ENCODE measurements at regions not wholly inside any gene's neighbourhood (a gene's known extent, or its start where the extent isn't known, plus 50 kb on each side); places are given as distances from the start of the nearest gene placed in this dataset.

DNA sequence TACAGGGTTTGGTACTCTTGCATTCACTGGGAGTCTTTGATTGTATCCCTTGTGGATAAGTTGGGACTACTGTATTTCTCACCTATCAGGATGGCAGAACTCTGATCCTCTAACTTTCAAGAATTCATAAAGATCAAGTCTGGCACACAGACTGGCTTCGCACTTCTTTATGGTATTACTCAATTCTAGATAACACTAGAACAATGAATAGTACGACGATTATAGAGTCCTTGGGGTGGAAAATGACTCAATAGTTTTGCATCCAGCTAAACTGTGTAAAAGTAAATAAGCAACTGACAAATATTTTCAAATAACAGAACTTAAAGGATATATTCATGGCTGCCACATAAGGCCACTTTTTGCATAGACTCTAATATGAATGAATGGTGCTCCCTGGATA is 103.4 kb upstream of the MEX3C start:
- Histone ChIP-seq H3K9ac (ENCODE audit: insufficient read length) (no peak overlapping the region), H3K9me3 (ENCODE audit: low read depth, low read length) (no peaks in the 10 kb centered on the region), H3K36me3 (ENCODE audit: insufficient read depth, low read length) (no peaks in the 10 kb centered on the region), H3K4me3 (no peak overlapping the region), H3K27ac (no peak overlapping the region)
- no peak for DNase-seq (ENCODE audit: low read depth, low spot score)
- TF ChIP-seq FOXP2 (optimal IDR thresholded peaks at IDR 0.05; ENCODE audit: control extremely low read depth, extremely low read length, insufficient read depth) (no peak), EZH2 (IDR thresholded peaks at IDR 0.05) (no peak), POLR2AphosphoS5 (IDR thresholded peaks at IDR 0.05; ENCODE audit: borderline replicate concordance, low read depth, low read length) (no peak)

GRCh38 chr18:51301376-51301775 is 103.9 kb upstream of the MEX3C start:
- DNase-seq (ENCODE audit: low read depth, low spot score): no peak
- TF ChIP-seq FOXP2 (optimal IDR thresholded peaks at IDR 0.05; ENCODE audit: control extremely low read depth, extremely low read length, insufficient read depth) (no peak), POLR2AphosphoS5 (IDR thresholded peaks at IDR 0.05; ENCODE audit: borderline replicate concordance, low read depth, low read length) (no peak), EZH2 (IDR thresholded peaks at IDR 0.05) (no peak)

DNA sequence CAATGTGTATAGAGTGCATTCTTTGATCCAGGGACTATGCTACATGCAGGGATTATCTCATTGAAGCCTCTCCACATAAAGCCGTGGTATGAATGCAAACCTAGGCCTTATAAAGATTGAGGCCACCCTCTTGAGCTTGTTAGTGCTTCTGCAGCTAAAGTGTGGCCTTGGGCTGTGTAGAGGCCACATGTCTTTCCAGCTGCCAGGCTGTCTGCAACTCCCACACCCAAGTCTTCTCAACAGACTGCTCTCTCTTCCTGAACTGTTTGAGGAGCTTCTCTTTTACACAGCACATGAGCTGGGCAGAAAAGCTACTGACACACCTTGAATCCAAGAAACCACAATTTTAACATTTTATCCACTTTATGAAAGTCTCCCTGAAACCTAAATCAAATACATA is 119.2 kb upstream of the MEX3C start:
- DNase-seq (ENCODE audit: low read depth, low spot score): no peak
- Histone ChIP-seq H3K9me3 (ENCODE audit: low read depth, low read length) (no peaks in the 10 kb centered on the region), H3K27ac (no peak overlapping the region), H3K9ac (ENCODE audit: insufficient read length) (no peak overlapping the region), H3K36me3 (ENCODE audit: insufficient read depth, low read length) (no peaks in the 10 kb centered on the region), H3K4me3 (no peak overlapping the region)
- TF ChIP-seq FOXP2 (optimal IDR thresholded peaks at IDR 0.05; ENCODE audit: control extremely low read depth, extremely low read length, insufficient read depth) (no peak), EZH2 (IDR thresholded peaks at IDR 0.05) (no peak), POLR2AphosphoS5 (IDR thresholded peaks at IDR 0.05; ENCODE audit: borderline replicate concordance, low read depth, low read length) (no peak)

More at GRCh38 chr18:51301376-51301775, 103.9 kb upstream of the MEX3C start:
- Histone ChIP-seq H3K9me3 (ENCODE audit: low read depth, low read length) (no peaks in the 10 kb centered on the region), H3K27ac (no peak overlapping the region), H3K9ac (ENCODE audit: insufficient read length) (no peak overlapping the region), H3K36me3 (ENCODE audit: insufficient read depth, low read length) (no peaks in the 10 kb centered on the region), H3K4me3 (no peak overlapping the region)

GRCh38 chr18:51321696-51322095 is 124.2 kb upstream of the MEX3C start:
- no peak for TF ChIP-seq FOXP2 (optimal IDR thresholded peaks at IDR 0.05; ENCODE audit: control extremely low read depth, extremely low read length, insufficient read depth)
- TF ChIP-seq EZH2 (IDR thresholded peaks at IDR 0.05): no peak
- no peak for TF ChIP-seq POLR2AphosphoS5 (IDR thresholded peaks at IDR 0.05; ENCODE audit: borderline replicate concordance, low read depth, low read length)
- Histone ChIP-seq H3K27ac (no peak overlapping the region), H3K9me3 (ENCODE audit: low read depth, low read length) (no peaks in the 10 kb centered on the region), H3K36me3 (ENCODE audit: insufficient read depth, low read length) (no peaks in the 10 kb centered on the region), H3K4me3 (no peak overlapping the region), H3K9ac (ENCODE audit: insufficient read length) (no peak overlapping the region)
- no peak for DNase-seq (ENCODE audit: low read depth, low spot score)

DNA sequence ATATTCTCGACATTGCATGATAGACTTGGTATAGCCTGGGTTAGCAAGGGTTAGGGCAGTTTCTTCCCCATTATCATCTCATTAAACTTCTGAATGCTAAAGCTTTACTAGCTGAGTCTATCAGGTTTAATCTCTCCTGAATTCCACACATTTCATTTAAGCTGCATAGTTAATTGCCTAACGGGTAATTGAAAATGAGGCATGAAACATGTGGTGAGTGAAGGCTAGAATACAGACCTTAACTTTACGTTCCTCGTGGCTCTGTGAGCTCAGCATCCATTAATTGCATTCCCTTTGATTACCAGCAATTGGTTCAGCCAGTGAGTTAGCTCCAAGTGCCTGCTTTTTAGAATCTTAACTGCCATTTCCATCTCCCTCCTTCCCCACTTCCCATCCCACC is 126.5 kb upstream of the MEX3C start:
- TF ChIP-seq POLR2AphosphoS5 (IDR thresholded peaks at IDR 0.05; ENCODE audit: borderline replicate concordance, low read depth, low read length): no peak
- no peak for TF ChIP-seq FOXP2 (optimal IDR thresholded peaks at IDR 0.05; ENCODE audit: control extremely low read depth, extremely low read length, insufficient read depth)
- no peak for TF ChIP-seq EZH2 (IDR thresholded peaks at IDR 0.05)
- Histone ChIP-seq H3K4me3 (no peak overlapping the region), H3K27ac (no peak overlapping the region), H3K9ac (ENCODE audit: insufficient read length) (no peak overlapping the region), H3K9me3 (ENCODE audit: low read depth, low read length) (no peaks in the 10 kb centered on the region), H3K36me3 (ENCODE audit: insufficient read depth, low read length) (no peaks in the 10 kb centered on the region)
- DNase-seq (ENCODE audit: low read depth, low spot score): no peak

DNA sequence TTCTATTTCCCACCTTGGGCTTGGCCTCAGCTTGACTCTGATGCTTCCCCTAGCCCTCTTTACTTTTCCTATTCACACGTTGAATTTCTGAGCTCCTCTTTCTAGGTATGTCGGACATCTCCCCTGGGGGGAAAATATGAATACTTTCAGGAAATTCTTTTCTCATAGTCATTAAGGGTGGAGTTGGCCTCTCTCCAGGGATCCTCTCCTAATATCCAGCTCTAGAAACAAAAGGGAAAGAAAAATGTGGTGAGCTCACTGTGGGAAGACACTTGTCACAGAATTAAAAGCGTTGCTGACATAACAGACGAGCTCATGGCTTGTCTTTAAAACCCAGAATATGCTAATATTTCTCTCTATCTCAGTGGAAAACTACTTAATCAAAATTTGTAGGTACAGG is 132.7 kb upstream of the MEX3C start:
- peak; percentile 89 for DNase-seq (ENCODE audit: low read depth, low spot score)

DNA sequence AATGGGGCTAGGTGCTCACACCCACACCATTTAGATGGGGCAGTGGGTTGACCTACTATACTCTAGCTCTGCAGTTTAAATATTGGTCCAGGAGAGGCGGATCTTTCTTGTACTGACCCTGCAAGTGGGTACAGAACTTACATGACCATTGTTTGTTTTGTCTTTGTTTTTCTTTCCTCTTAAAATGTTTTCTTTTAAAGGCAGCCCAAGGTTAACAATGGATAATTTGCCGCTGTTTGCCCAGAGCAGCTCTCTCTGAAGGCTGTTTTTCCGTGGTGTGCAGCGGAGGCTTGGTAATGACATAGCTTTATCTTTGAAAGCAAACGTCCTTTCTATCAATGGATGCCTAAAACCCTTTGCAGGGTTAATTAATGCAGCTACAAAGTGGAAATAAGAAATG is 133.3 kb upstream of the MEX3C start:
- no peak for DNase-seq (ENCODE audit: low read depth, low spot score)
- Histone ChIP-seq H3K27ac (no peak overlapping the region), H3K36me3 (ENCODE audit: insufficient read depth, low read length) (no peaks in the 10 kb centered on the region), H3K9ac (ENCODE audit: insufficient read length) (no peak overlapping the region), H3K4me3 (no peak overlapping the region), H3K9me3 (ENCODE audit: low read depth, low read length) (no peaks in the 10 kb centered on the region)
- no peak for TF ChIP-seq FOXP2 (optimal IDR thresholded peaks at IDR 0.05; ENCODE audit: control extremely low read depth, extremely low read length, insufficient read depth)
- TF ChIP-seq EZH2 (IDR thresholded peaks at IDR 0.05): no peak
- TF ChIP-seq POLR2AphosphoS5 (IDR thresholded peaks at IDR 0.05; ENCODE audit: borderline replicate concordance, low read depth, low read length): no peak

More for the DNA sequence above, 132.7 kb upstream of the MEX3C start:
- H3K4me3 ChIP-seq: no peak overlapping the region
- TF ChIP-seq EZH2 (IDR thresholded peaks at IDR 0.05) (no peak), FOXP2 (optimal IDR thresholded peaks at IDR 0.05; ENCODE audit: control extremely low read depth, extremely low read length, insufficient read depth) (no peak), POLR2AphosphoS5 (IDR thresholded peaks at IDR 0.05; ENCODE audit: borderline replicate concordance, low read depth, low read length) (no peak; the same call in 1 of the 2 replicates)
- no peaks in the 10 kb centered on the region for H3K36me3 ChIP-seq (ENCODE audit: insufficient read depth, low read length)
- no peaks in the 10 kb centered on the region for H3K9me3 ChIP-seq (ENCODE audit: low read depth, low read length)
- H3K9ac ChIP-seq (ENCODE audit: insufficient read length): no peak overlapping the region
- H3K27ac ChIP-seq: no peak overlapping the region

- no peak overlapping the region for H3K9ac ChIP-seq (ENCODE audit: insufficient read length)
- H3K4me3 ChIP-seq: no peak overlapping the region
- TF ChIP-seq EZH2 (IDR thresholded peaks at IDR 0.05) (no peak), FOXP2 (optimal IDR thresholded peaks at IDR 0.05; ENCODE audit: control extremely low read depth, extremely low read length, insufficient read depth) (no peak), POLR2AphosphoS5 (IDR thresholded peaks at IDR 0.05; ENCODE audit: borderline replicate concordance, low read depth, low read length) (no peak)
- H3K27ac ChIP-seq: no peak overlapping the region
- DNase-seq (ENCODE audit: low read depth, low spot score): no peak
- no peaks in the 10 kb centered on the region for H3K36me3 ChIP-seq (ENCODE audit: insufficient read depth, low read length)
- no peaks in the 10 kb centered on the region for H3K9me3 ChIP-seq (ENCODE audit: low read depth, low read length)
Measured at GRCh38 chr18:51337406-51337805, 139.9 kb upstream of the MEX3C start.

DNA sequence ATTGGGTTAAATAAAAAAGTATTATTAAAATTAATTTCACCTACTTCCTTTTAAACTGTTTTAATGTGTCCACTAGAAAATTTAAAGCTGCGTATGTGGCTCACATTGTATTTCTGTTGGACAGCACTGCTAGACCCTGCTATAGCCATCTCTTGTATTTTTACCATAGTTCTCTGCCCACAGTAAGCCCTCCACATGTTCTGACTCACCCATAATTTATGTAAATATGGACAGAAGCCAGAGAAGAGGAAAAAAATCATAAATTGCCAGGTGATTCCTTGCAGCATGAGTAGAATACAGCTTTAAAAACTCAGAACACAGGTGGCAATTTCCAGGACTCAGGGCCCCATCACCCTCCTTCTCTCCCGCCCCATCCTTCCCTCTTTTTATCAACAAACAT is 142.4 kb upstream of the MEX3C start:
- no peak overlapping the region for H3K27ac ChIP-seq
- H3K4me3 ChIP-seq: no peak overlapping the region
- H3K9me3 ChIP-seq (ENCODE audit: low read depth, low read length): no peaks in the 10 kb centered on the region
- no peak for DNase-seq (ENCODE audit: low read depth, low spot score)
- TF ChIP-seq EZH2 (IDR thresholded peaks at IDR 0.05) (no peak), FOXP2 (optimal IDR thresholded peaks at IDR 0.05; ENCODE audit: control extremely low read depth, extremely low read length, insufficient read depth) (no peak), POLR2AphosphoS5 (IDR thresholded peaks at IDR 0.05; ENCODE audit: borderline replicate concordance, low read depth, low read length) (no peak)
- no peaks in the 10 kb centered on the region for H3K36me3 ChIP-seq (ENCODE audit: insufficient read depth, low read length)
- H3K9ac ChIP-seq (ENCODE audit: insufficient read length): no peak overlapping the region
